Muscle of arm (tissue), 1 donor: ENCODE measurements at regions not wholly inside any gene's neighbourhood (a gene's known extent, or its start where the extent isn't known, plus 50 kb on each side); places are given as distances from the start of the nearest gene placed in this dataset.
A peak's percentile ranks its signal among the peaks of the same experiment; 100 is the strongest.
"Not testable (repeated sequence)": the region's sequence is repeated elsewhere in the genome, so short reads cannot be mapped to it uniquely, and the experiment has no call there.

Experiments used
- DNase-seq: peaks from one replicate; pipeline ENCODE4 v3.0.0-alpha.2; 2013

DNA sequence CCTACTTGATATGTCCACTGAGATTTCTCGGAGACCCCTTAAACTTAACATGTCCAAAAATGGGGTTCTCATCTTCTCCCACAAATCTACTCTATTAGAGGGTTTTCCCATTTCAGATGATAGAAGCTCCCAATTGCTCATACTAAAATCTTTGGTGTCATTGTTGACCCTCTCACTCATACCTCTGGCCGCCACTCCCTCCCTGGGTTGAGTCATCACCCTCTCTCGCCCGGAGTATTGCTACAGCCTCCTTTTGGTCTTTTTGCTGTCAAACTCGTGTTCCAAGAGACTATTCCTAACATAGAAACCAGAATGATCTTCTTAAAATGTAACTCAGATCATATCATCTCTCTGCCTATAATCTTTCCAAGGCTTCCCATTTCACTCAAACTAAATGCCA is 91.0 kb upstream of the GNAQ start:
- DNase-seq = no peak

DNA sequence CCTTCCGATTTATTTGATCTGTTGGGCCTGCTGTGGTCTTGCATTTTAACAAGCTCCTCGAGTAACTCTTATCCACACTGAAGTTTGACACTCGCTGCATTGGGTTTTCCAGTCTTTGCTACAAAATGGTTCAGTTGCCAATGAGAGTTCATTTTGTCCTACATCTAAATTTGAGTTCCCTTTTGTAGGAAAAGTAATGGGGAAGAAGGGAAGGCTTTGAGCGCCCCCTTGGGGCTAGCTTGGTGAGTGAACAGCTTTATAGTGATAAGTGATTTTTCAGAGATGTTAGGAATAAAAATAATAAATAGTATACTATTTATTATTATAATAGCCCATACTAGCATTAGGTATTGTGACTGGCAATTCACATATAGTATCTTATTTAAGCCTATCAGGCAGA is 89.9 kb upstream of the GNAQ start:
- DNase-seq = peak; percentile 57

DNA sequence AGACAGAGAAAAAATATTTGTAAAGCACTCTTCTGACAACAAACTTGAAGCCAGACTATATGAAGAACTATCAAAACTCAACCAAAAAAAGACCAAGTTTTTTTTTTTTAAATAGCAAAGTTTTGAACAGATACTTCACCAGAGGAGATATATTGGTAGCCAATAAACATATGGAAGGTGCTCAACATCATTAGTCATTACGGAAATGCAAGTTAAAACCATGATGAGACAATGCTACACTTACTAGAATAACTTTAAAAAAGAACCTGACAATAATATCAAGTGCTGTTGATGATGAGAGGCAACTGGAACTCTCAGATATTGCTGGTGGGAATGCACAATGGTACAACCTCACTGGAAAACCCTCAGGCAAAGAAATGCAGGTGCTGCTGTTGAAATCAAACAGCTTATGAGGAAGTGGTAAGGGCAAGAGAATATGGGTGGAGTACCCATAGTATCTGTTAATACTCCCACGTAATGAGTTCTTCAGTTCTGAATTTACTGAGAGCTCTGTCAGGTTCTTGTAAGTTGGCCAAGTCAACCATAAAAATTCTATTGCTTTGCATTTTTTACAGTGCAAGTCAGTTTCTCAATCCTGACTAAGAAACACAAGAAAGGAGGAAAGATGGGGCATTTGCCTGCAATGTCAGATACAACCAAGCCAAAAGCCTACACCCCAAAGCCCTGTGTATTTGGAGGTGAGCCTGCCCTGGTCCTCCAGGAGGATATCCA is 87.3 kb upstream of the GNAQ start:
- no peak for DNase-seq

DNA sequence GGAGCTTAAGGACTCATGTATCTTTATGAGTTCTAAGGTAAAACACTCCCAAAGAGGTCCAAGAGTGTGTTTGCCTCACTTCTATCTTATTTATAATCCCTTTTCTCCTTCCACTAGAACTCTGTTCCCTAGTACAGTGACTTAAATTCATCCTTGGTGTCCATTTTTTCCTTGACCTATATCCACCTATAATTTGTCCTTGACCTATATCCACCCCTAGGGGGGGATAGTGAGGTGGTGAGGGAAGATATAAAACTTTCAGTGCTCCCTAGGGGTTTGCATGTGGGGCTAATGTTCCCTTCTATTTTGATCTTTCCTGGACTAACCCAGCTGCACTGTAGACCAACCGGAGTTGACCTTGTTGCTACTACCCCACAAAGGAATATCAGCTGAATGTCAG is 83.5 kb upstream of the GNAQ start:
- no peak for DNase-seq

DNA sequence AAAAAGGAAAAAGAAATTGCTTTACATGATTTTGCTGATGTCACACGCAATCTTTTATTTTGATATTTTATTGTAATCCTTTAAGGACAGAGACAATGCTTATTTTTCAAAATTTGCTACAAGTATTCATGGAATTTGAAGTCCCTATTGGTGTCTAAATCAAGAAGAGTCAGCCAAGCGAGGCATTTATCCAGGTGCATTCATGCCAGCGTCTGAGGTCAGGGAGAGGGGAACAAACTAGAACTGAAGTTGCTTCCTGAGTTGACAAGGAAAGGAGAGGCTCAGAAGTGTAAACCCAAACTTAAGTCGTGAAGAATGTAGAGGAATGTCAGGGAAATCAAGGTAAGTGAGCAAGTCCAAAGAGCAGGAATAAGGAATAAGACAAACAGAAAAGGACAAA is 83.0 kb upstream of the GNAQ start:
- no peak for DNase-seq

DNA sequence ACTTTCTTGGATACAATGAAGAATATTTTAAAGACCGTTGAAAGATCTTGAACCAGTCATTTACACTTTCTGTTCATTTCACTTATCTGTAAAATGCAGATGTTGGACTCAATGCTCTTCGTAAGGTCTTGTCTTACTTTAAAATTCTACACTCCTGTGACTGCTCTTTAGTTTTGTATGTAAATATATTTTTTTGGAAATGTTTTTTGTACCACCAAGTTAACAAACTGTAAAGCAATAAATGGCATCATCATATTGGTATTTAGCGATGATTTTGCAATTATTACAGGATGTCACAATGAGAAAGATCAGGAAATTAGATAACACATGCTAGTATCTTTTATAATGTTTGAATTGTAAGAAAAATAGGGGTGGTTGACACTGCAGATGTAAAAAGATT is 80.8 kb upstream of the GNAQ start:
- no peak for DNase-seq

DNA sequence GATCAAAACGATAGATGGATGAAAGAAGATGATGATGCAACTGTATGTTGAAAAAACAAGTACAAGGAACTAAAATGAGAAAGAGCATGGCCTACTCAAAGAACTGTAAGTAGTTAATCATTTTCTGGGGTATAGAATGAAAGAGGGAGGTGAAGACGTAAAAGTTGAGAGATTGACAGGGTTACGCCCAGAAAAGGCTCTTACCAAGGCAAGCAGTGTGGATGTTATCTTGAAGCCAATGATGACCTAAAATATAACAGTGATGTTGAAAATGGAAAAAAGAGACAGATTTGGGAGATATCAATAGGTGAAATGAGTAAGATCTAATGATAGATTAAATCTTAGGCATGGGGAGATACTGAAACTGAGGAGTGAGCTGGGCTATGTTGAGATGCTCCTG is 80.4 kb upstream of the GNAQ start:
- no peak for DNase-seq

DNA sequence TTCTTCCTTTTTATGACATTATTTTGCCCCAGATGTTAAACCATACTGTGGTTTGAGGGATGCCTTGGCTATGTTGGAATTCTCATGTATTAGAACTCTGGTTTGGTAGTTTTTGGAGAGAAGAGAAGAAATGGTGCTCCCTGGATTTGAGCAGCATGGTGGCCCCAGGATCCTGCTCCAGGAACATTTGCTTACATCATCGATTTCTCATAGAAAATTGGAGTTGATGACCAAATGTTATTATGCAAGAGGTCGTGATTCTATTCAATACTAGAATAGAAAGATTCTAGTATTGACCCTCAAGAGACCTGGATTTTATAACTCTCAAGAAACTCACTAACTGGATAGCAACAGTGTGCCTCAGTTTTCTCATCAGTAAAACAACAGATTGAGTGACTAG is 77.5 kb upstream of the GNAQ start:
- no peak for DNase-seq

DNA sequence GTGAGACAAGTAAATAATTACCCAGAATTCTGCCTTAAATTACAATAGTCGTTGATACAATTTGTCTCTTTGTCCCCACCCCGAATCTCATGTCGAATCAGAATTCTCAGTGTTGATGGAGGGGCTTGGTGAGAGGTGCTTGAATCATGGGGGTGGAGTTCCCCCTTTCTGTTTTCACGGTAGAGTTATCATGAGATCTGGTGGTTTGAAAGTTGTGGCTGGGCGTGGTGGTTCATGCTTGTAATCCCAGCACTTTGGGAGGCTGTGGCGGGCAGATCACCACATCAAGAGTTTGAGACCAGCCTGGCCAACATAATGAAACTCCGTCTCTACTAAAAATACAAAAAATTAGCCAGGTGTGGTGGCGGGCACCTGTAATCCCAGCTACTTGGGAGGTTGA is 75.0 kb upstream of the GNAQ start:
- not testable (repeated sequence) for DNase-seq

DNA sequence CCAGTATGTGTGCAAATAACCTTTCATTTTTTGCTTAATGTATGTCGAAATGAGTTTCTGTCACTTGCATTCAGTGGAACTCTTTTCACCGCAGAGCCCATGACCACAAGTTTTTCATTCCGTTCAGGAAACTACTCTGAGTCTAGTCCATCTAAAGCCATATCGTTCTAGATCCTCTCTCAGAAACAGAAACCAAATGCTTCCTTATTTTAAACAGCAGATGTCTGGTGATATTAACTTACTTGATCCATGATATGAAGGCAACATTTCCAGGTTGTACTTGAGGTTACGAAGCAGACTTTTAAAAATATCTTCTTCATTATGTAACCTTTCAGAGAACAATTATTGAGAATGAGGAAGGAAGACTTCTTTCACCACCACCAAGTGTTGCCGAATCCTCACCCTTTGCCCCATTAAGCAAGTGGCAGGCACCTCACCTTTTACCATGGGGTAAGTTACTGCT is 72.4 kb upstream of the GNAQ start:
- DNase-seq = no peak

DNA sequence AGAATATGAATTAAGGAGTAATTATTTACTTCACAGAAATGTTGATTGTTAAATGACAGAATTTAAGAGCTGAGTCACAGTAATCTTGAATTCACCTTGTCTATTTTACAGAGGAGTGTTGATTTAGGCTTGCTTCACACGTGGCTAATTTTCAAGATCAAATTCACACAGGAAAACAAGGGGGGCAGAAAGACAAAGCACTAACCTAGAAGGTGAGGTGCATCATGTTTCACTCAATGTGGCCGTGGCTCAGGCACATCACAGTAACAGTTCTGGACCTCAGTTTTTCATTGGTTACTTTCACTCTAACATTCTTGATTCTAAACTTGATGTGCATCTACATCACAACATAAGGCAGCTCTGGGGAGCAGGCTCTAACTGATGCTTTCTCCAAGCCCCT is 69.6 kb upstream of the GNAQ start:
- no peak for DNase-seq

DNA sequence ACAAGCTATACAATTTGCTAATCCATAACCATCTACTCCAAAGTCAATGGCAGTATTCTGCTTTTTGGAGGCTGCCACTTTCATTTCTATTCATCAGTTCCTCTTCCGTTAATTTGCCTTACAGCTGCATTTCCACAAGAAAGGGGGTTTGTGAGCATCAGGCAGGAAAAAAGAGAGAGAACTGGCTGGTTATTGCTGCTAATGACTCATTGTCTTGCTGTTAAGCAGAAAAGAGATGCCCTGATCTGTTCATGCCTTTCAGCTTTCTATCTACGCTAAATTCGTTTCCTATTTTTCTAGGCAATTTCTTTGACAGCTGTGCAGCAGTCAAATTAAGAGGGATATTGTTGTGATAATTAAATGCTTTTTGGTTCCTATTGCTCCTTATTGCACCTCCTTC is 65.9 kb upstream of the GNAQ start:
- DNase-seq = no peak

DNA sequence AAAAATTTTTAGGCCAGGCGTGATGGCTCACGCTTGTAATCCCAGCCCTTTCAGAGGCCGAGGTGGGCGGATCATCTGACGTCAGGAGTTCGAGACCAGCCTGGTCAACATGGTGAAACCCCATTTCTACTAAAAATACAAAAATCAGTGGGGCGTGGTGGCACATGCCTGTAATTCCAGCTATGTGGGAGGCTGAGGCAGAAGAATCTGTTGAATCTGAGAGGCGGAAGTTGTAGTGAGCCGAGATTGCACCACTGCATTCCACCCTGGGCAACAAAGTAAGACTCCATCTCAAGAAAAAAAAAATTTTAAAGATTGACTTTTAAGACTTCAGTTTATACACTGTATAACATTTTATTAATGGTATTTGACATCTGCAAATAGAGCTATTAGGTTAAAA is 60.1 kb upstream of the GNAQ start:
- no peak for DNase-seq

DNA sequence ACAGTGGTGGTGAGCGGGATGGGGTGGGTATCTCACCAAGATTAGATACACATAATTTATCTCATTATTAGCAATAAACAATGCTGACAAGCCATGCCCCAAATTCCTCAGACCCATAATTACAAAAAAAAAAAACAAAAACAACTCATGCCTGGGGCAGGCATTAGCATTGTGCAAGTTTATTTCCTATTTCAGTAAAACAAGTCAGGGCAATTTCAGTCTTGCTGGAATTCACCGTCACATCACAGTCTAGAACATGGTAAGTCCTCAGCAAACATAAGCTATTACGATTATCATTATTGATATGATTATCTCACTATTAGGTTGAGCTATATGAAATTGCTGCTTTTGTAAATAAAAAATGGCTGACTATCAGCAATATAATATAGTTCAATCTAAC is 57.5 kb upstream of the GNAQ start:
- no peak for DNase-seq

DNA sequence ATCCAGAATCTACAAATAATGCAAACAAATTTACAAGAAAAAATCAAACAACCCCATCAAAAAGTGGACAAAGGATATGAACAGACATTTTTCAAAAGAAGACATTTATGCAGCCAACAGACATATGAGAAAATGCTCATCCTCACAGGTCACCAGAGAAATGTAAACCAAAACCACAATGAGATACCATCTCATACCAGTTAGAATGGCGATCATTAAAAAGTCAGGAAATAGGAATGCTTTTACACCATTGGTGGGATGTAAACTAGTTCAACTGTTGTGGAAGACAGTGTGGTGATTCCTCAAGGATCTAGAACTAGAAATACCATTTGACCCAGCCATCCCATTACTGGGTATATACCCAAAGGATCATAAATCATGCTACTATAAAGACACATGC is 56.6 kb upstream of the GNAQ start:
- not testable (repeated sequence) for DNase-seq
